Sigmoid colon (tissue), 6 donors: ENCODE measurements at regions not wholly inside any gene's neighbourhood (a gene's known extent, or its start where the extent isn't known, plus 50 kb on each side); places are given as distances from the start of the nearest gene placed in this dataset.

Source experiments
- DNase-seq: peaks from one replicate; pipeline ENCODE4 v3.0.0-alpha.2; 2019
- H3K27ac ChIP-seq, 4 donors: fragments of 200-600 bp; sonication (generic); one replicate each; pipeline ENCODE4 v1.5.1; 2016 to 2019; ENCODE audit warnings: mild to moderate bottlenecking in 1 of 4
- H3K27me3 ChIP-seq, 3 donors: fragments of 200-600 bp; sonication (generic); one replicate each; pipeline ENCODE4 v1.5.1; 2019; ENCODE audit warnings: mild to moderate bottlenecking in 1 of 3
- H3K36me3 ChIP-seq, 4 donors: fragments of 200-600 bp; sonication (generic); one replicate each; pipeline ENCODE4 v1.5.1; 2016 to 2019
- H3K4me1 ChIP-seq, 4 donors: fragments of 200-600 bp; sonication (generic); one replicate each; pipeline ENCODE4 v1.5.1; 2017 to 2019
- H3K4me3 ChIP-seq, 4 donors: fragments of 200-600 bp; sonication (generic); one replicate each; pipeline ENCODE4 v1.5.1; 2017 to 2019; ENCODE audit warnings: mild to moderate bottlenecking in 2 of 4, moderate library complexity in 1 of 4
- H3K9me3 ChIP-seq, 4 donors: fragments of 200-600 bp in 3 of 4; sonication (generic) in 3 of 4; one replicate each; pipeline versions ENCODE4 v1.5.1 to v1.6.1; 2013 to 2019
- CTCF ChIP-seq, 4 experiments: fragments of 450-650 bp in 3 of 4; fragments of 200-600 bp in 1 of 4; IDR thresholded peaks; one replicate each; pipeline ENCODE4 v1.5.1; 2016 to 2019; ENCODE audit warnings: antibody characterized with exemption in 4 of 4, mild to moderate bottlenecking in 3 of 4, moderate library complexity in 2 of 4
- EP300 ChIP-seq, 4 donors: sonication (generic); formaldehyde crosslinking; IDR thresholded peaks; one replicate each; pipeline ENCODE4 v1.6.1; 2017; ENCODE audit warnings: antibody characterized with exemption in 4 of 4
- POLR2A ChIP-seq, 2 donors: fragments of 450-650 bp; IDR thresholded peaks; one replicate each; pipeline ENCODE4 v1.6.1; 2016; ENCODE audit warnings: antibody characterized with exemption in 2 of 2, mild to moderate bottlenecking in 2 of 2, moderate library complexity in 2 of 2
- POLR2AphosphoS5 ChIP-seq, 4 donors: sonication (generic); formaldehyde crosslinking; IDR thresholded peaks; one replicate each; pipeline ENCODE4 v1.6.1; 2017; ENCODE audit warnings: antibody characterized with exemption in 4 of 4
- WGBS, 2 donors: extraction: QIAGEN DNeasy Blood & Tissue Kit; methylation state at CpG; one replicate each; pipeline ENCODE4 v1.1.7; 2013; 5-methylcytosine and 5-hydroxymethylcytosine counted together
- intact Hi-C: fragments of 100-400 bp; cut with DNase I; formaldehyde crosslinking; loops from one replicate; pipeline ENCODE4 v1.15.1; 2023
- donor health status: healthy with polysubstance abuse.
- donor health status: healthy.

DNA sequence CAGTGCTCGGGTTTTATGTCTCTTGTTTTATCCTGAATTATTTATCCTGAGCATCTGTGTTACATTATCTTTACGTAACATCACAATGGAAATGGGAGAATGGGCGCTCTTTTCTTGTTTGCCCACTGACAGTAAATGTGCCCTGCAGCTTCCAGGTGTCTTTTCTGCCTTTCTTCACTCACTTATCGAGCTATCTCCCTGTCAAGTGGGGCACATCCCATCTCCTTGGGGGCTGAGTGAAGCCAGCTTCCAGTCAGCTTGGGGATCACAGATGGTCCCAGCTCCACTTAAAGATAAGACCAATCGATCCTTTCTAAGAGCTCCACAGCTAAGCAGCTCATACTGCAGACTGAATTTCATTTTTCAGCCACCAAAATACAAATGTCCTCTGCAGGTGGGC is 125.8 kb downstream of the KBTBD8 start:
- H3K36me3 ChIP-seq, result no peaks in the 10 kb centered on the region
- H3K4me3 ChIP-seq, result no peak overlapping the region
- 89% methylated on average over 5 of the region's 5 CpGs for WGBS, 2 donors
- H3K9me3 ChIP-seq, result peaks cover 0 to 8% (median 2%) of the 10 kb centered on the region in 4 donors
- DNase-seq, result no peak
- TF ChIP-seq EP300 (IDR thresholded peaks at IDR 0.05) (no peak), CTCF (IDR thresholded peaks at IDR 0.05) (no peak), POLR2AphosphoS5 (IDR thresholded peaks at IDR 0.05) (no peak), POLR2A (IDR thresholded peaks at IDR 0.05) (no peak)
- H3K27me3 ChIP-seq, result no peaks in the 10 kb centered on the region
- intact Hi-C loops, result no loop called here
- no peak overlapping the region for H3K27ac ChIP-seq
- no peaks in the 10 kb centered on the region for H3K4me1 ChIP-seq

GRCh38 chr3:67127254-67127653 is 129.1 kb downstream of the KBTBD8 start:
- WGBS, 2 donors, result 64 to 72% methylated on average over 3 of the region's 3 CpGs
- Histone ChIP-seq H3K36me3 (no peaks in the 10 kb centered on the region), H3K27ac (no peak overlapping the region), H3K4me1 (no peaks in the 10 kb centered on the region), H3K9me3 (peaks cover 0 to 8% (median 2%) of the 10 kb centered on the region in 4 donors), H3K4me3 (no peak overlapping the region), H3K27me3 (no peaks in the 10 kb centered on the region)
- no peak for DNase-seq
- no peak for TF ChIP-seq CTCF (IDR thresholded peaks at IDR 0.05)
- TF ChIP-seq POLR2A (IDR thresholded peaks at IDR 0.05), result no peak
- no peak for TF ChIP-seq EP300 (IDR thresholded peaks at IDR 0.05)
- no peak for TF ChIP-seq POLR2AphosphoS5 (IDR thresholded peaks at IDR 0.05)
- intact Hi-C loops, result no loop called here

DNA sequence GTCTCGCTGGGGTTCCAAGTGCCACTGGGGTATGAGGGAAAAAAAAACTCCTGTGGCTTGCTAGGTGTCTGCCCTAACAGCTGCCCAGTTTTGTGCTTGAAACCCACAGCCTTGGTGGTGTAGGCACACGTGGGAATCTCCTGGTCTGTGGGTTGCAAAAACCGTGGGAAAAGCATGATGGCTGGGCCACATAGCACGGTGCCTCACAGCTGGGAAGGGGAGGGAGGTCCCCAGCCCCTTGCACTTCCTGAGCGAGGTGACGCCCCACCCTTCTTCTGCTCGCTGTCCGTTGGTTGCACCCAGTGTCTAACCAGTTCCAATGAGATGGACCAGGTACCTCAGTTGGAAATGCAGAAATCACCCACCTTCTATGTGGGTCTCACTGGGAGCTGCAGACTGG is 144.3 kb downstream of the KBTBD8 start:
- intact Hi-C loops, result no loop called here
- no peak for DNase-seq
- no peaks in the 10 kb centered on the region for H3K27me3 ChIP-seq
- WGBS, 2 donors, result 78 to 85% methylated on average over 8 of the region's 8 CpGs
- no peak for TF ChIP-seq POLR2A (IDR thresholded peaks at IDR 0.05)
- TF ChIP-seq EP300 (IDR thresholded peaks at IDR 0.05), result no peak
- no peak for TF ChIP-seq POLR2AphosphoS5 (IDR thresholded peaks at IDR 0.05)
- H3K36me3 ChIP-seq, result no peaks in the 10 kb centered on the region
- no peak overlapping the region for H3K27ac ChIP-seq
- peaks cover 0 to 4% (median 2%) of the 10 kb centered on the region in 4 donors for H3K9me3 ChIP-seq
- no peak overlapping the region for H3K4me3 ChIP-seq
- H3K4me1 ChIP-seq, result no peaks in the 10 kb centered on the region

DNA sequence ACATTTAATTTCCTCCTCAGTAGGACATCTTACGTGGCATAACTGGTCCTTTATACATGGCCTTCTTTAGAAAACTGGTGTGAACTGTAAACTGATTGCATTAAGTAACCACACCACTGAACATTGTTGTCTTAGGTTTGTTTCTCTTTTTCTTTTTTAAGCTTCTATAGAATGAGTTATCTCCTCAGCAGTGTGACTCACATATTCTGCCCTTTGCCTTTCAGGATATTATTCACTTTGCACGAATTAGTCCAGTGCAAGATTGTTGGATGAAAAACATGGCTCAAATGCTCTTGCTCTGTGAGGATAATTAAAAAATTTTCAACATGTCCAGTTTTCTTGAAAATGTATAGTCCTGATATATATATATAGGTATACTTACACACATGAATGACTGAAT is 147.6 kb downstream of the KBTBD8 start:
- H3K27ac ChIP-seq, result no peak overlapping the region
- no peaks in the 10 kb centered on the region for H3K36me3 ChIP-seq
- no peak for DNase-seq
- WGBS, 2 donors, result 75 to 81% methylated on average over 2 of the region's 2 CpGs
- no peaks in the 10 kb centered on the region for H3K27me3 ChIP-seq
- H3K9me3 ChIP-seq, result no peaks in the 10 kb centered on the region
- H3K4me1 ChIP-seq, result no peaks in the 10 kb centered on the region
- TF ChIP-seq EP300 (IDR thresholded peaks at IDR 0.05) (no peak), POLR2A (IDR thresholded peaks at IDR 0.05) (no peak), CTCF (IDR thresholded peaks at IDR 0.05) (no peak), POLR2AphosphoS5 (IDR thresholded peaks at IDR 0.05) (no peak)
- no peak overlapping the region for H3K4me3 ChIP-seq
- intact Hi-C loops, result no loop called here

DNA sequence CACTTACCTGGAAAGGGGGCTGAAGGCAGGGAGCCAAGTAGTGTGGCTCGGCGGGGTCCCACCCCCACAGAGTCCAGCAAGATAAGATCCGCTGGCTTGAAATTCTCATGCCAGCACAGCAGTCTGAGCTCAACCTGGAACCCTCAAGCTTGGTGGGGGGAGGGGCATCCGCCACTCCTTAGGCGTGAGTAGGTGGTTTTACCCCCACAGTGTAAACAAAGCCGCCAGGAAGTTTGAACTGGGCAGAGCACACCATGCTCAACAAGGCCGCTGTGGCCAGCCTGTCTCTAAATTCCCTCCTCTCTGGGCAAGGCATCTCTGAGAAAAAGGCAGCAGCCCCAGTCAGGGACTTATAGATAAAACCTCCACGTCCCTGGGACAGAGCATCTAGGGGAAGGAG is 156.3 kb downstream of the KBTBD8 start:
- Histone ChIP-seq H3K4me1 (no peaks in the 10 kb centered on the region), H3K9me3 (peaks cover 0 to 3% (median 0%) of the 10 kb centered on the region in 4 donors), H3K27me3 (no peaks in the 10 kb centered on the region), H3K27ac (no peak overlapping the region), H3K4me3 (no peak overlapping the region), H3K36me3 (no peaks in the 10 kb centered on the region)
- TF ChIP-seq POLR2A (IDR thresholded peaks at IDR 0.05), result no peak
- 46 to 68% methylated on average over 8 of the region's 8 CpGs for WGBS, 2 donors
- intact Hi-C loops, result no loop called here
- no peak for DNase-seq

GRCh38 chr3:67167481-67167880 is 169.4 kb downstream of the KBTBD8 start:
- Histone ChIP-seq H3K27ac (no peak overlapping the region), H3K4me3 (no peak overlapping the region), H3K4me1 (no peaks in the 10 kb centered on the region), H3K9me3 (no peaks in the 10 kb centered on the region), H3K36me3 (no peaks in the 10 kb centered on the region), H3K27me3 (no peaks in the 10 kb centered on the region)
- 67 to 70% methylated on average over 3 of the region's 3 CpGs for WGBS, 2 donors
- TF ChIP-seq POLR2A (IDR thresholded peaks at IDR 0.05) (no peak), POLR2AphosphoS5 (IDR thresholded peaks at IDR 0.05) (no peak), CTCF (IDR thresholded peaks at IDR 0.05) (no peak), EP300 (IDR thresholded peaks at IDR 0.05) (no peak)
- no peak for DNase-seq
- intact Hi-C loops, result no loop called here
